C4-2B (cell line): ENCODE measurements at regions not wholly inside any gene's neighbourhood (a gene's known extent, or its start where the extent isn't known, plus 50 kb on each side); places are given as distances from the start of the nearest gene placed in this dataset.

Source experiments
- ZFX ChIP-seq: fragments of 450-650 bp; IDR thresholded peaks from 2 replicates; pipeline ENCODE4 v1.6.1; 2017
- TF ChIP-seq, protein P1 (sequence below): fragments of 450-650 bp; conservative IDR thresholded peaks from 2 replicates; pipeline ENCODE4 v1.5.1; 2017; ENCODE audit warnings: mild to moderate bottlenecking

- TF ChIP-seq, protein P1, sequence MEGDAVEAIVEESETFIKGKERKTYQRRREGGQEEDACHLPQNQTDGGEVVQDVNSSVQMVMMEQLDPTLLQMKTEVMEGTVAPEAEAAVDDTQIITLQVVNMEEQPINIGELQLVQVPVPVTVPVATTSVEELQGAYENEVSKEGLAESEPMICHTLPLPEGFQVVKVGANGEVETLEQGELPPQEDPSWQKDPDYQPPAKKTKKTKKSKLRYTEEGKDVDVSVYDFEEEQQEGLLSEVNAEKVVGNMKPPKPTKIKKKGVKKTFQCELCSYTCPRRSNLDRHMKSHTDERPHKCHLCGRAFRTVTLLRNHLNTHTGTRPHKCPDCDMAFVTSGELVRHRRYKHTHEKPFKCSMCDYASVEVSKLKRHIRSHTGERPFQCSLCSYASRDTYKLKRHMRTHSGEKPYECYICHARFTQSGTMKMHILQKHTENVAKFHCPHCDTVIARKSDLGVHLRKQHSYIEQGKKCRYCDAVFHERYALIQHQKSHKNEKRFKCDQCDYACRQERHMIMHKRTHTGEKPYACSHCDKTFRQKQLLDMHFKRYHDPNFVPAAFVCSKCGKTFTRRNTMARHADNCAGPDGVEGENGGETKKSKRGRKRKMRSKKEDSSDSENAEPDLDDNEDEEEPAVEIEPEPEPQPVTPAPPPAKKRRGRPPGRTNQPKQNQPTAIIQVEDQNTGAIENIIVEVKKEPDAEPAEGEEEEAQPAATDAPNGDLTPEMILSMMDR = no peak
- no peak for TF ChIP-seq ZFX
Observed at GRCh38 chr6:22412994-22413393, 116.2 kb upstream of the PRL start.
